GM19043 (cell line): ENCODE measurements at regions not wholly inside any gene's neighbourhood (a gene's known extent, or its start where the extent isn't known, plus 50 kb on each side); places are given as distances from the start of the nearest gene placed in this dataset.
"Not testable (repeated sequence)": the region's sequence is repeated elsewhere in the genome, so short reads cannot be mapped to it uniquely, and the experiment has no call there.

ENCODE experiments used
- ATAC-seq: cut with Tn5 transposase; IDR thresholded peaks from one replicate; pipeline ENCODE4 v1.9.1; 2021; ENCODE audit warnings: low read depth; ENCODE audit not compliant: unreplicated experiment

- no peak for ATAC-seq
Observed at GRCh38 chr10:23493711-23494110, 54.8 kb downstream of the OTUD1 start.

GRCh38 chr10:23496727-23497126 is 57.9 kb downstream of the OTUD1 start:
- ATAC-seq = no peak

GRCh38 chr10:23499372-23500132 is 60.7 kb downstream of the OTUD1 start:
- no peak for ATAC-seq

- no peak for ATAC-seq
Observed at GRCh38 chr10:23505797-23506465, 67.1 kb downstream of the OTUD1 start.

GRCh38 chr10:23512355-23513058 is 73.6 kb downstream of the OTUD1 start:
- no peak for ATAC-seq

GRCh38 chr10:23513621-23514020 is 74.7 kb downstream of the OTUD1 start:
- ATAC-seq = not testable (repeated sequence)

- ATAC-seq = no peak
Observed at GRCh38 chr10:23514321-23514720, 75.4 kb downstream of the OTUD1 start.

GRCh38 chr10:23516530-23516929 is 77.7 kb downstream of the OTUD1 start:
- ATAC-seq = no peak

- ATAC-seq = no peak
Observed at GRCh38 chr10:23517155-23517554, 78.3 kb downstream of the OTUD1 start.

GRCh38 chr10:23521735-23522134 is 82.9 kb downstream of the OTUD1 start:
- ATAC-seq = no peak

GRCh38 chr10:23522345-23522744 is 83.5 kb downstream of the OTUD1 start:
- ATAC-seq = no peak

- ATAC-seq = no peak
Observed at GRCh38 chr10:23523251-23523650, 84.4 kb downstream of the OTUD1 start.

- ATAC-seq = no peak
Observed at GRCh38 chr10:23525406-23525805, 86.5 kb downstream of the OTUD1 start.

- no peak for ATAC-seq
Observed at GRCh38 chr10:23528419-23528818, 89.5 kb downstream of the OTUD1 start.

- ATAC-seq = no peak
Observed at GRCh38 chr10:23529625-23530024, 90.8 kb downstream of the OTUD1 start.

- ATAC-seq = no peak
Observed at GRCh38 chr10:23530079-23530478, 91.2 kb downstream of the OTUD1 start.

- ATAC-seq = no peak
Observed at GRCh38 chr10:23533212-23533611, 94.3 kb downstream of the OTUD1 start.

GRCh38 chr10:23534326-23534725 is 95.5 kb downstream of the OTUD1 start:
- no peak for ATAC-seq

- ATAC-seq = no peak
Observed at GRCh38 chr10:23534761-23535160, 95.9 kb downstream of the OTUD1 start.

- ATAC-seq = no peak
Observed at GRCh38 chr10:23535381-23535780, 96.5 kb downstream of the OTUD1 start.

GRCh38 chr10:23538968-23539367 is 100.1 kb downstream of the OTUD1 start:
- ATAC-seq = no peak
